GM21786 (cell line): ENCODE measurements at regions not wholly inside any gene's neighbourhood (a gene's known extent, or its start where the extent isn't known, plus 50 kb on each side); places are given as distances from the start of the nearest gene placed in this dataset.
"Not testable (repeated sequence)": the region's sequence is repeated elsewhere in the genome, so short reads cannot be mapped to it uniquely, and the experiment has no call there.

Experiments used
- ATAC-seq: cut with Tn5 transposase; IDR thresholded peaks from one replicate; pipeline ENCODE4 v1.9.1; 2021; ENCODE audit not compliant: unreplicated experiment

DNA sequence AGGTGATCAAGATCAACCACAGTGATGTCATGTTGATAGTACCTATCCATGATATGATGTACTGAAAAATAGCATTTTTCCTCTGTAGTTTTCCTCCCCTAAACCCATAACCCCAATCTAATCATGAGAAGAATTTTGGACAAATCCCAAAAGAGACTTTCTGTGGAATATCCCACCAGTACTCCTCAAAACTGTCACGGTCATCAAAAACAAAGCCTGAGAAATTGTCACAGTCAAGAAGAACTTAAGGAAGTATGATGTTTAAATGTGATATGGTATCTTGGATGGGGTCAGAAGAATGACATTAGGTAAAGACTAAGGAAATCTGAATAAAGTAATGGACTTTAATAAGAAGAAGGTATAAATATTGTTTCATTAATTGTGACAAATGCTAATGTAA, 248.8 kb downstream of the RMST start:
- no peak for ATAC-seq

DNA sequence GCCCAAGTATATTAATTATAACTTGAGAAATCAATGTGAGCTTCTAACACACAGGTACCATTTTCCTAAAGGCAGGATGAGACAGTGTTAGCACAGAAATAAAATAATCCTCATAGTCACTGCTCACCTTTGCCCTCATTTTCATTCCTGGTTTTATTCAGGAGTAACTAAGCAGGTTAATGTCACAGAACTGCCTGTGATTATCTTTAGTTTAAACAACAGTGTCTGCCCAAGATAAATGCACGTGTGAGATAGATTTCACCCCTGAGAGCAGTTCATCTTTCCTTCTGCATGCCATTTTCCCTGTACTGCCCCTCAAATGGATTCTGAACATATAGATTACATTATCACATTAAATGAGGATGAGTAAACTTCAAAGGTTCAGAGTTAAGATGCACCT, 250.7 kb downstream of the RMST start:
- no peak for ATAC-seq

DNA sequence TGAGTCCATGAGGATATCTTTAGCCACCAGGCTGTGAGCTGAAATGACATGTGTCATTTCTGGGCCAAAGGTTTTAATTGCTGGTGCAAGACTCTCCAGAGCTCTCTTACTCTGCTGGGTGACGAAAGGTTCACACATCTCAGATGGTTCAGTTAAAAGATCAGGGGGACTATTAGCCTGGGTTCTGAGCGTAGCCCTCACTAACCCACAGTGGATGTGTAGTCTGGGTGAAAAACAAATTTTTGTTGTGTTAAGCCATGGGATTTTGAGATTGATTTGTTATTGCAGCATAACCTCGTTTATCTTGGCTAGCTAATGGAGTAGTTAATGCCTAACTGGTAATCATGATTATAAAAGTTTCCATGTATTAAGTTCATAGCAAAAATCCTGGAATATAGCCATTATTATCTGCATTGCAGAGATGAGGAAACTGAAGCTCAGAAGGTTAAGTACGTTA, 251.5 kb downstream of the RMST start:
- no peak for ATAC-seq

DNA sequence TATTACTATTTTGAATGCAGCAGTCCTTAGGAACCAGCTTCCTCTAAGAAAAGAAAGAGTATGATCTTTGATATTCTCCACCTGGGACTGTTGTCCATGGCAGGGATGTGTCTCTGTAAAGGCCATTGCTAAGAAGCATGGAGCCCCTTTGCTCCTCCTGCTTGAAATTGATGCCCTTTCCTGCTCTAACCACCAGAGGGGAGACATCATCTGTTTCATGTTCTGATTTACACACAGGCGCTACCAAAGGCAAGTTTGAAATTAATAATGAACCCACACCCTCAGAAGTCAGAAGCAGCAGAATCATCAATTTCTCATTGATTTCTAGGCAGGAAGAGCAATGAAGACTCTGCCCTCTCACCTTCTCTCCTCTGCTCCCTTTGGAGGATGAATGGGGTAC, 253.8 kb downstream of the RMST start:
- no peak for ATAC-seq

DNA sequence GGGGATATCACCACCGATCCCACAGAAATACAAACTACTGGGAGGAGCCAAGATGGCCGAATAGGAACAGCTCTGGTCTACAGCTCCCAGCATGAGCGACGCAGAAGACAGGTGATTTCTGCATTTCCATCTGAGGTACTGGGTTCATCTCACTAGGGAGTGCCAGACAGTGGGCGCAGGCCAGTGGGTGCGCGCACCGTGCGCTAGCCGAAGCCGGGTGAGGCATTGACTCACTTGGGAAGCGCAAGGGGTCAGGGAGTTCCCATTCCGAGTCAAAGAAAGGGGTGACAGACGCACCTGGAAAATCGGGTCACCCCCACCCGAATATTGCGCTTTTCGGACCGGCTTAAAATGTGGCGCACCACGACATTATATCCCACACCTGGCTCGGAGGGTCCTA, 261.2 kb downstream of the RMST start:
- ATAC-seq, result not testable (repeated sequence)

DNA sequence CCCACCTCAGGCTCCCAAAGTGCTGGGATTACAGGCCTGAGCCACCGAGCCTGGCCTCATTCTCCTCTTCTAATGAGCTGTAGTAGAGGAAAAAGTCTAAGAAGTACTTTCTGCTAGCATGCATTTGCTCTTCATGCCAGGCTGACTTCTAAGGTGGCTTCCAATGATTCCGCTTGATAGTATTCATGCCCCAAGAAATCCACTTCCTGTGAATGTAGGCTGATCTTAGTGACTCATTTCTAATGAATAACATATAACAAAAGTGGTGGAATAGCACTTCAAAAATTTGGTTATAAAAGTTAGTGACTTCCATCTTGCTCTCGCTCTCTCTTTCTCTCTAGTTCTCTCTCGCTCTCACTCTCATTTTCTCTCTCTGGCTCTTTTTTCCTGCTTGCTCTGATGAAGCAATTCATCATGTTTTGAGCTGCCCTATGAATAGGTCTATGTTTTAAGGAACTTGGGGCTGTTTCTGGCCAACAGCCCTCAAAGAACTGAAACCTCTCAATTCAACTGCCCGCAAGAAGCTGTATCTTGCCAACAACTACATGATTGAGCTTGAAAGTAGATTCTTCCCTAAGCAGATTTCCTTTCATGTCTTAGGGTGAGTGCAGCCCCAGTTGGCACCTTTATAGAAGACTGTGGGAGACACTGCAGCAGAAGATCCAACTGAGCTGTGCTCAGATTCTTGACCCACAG, 282.9 kb downstream of the RMST start:
- no peak for ATAC-seq

DNA sequence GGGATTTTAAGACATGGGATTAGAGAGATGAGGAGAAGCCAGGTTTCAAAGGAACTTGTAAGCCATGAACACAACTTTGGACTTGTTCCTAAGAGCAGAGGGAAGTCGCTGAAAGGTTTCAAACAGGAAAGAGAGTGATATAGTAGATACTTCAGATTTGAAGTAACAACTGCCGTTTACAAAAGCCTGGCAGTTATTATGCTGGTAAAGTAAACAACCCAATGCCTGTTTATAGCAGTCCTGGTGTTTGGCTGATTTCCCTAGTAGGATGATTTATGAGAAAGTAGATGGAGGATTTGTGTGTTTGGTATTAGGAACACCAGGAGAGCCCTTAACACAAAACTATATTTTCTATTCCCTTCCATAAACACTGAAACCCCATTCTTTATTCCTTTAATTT, 285.7 kb downstream of the RMST start:
- no peak for ATAC-seq

DNA sequence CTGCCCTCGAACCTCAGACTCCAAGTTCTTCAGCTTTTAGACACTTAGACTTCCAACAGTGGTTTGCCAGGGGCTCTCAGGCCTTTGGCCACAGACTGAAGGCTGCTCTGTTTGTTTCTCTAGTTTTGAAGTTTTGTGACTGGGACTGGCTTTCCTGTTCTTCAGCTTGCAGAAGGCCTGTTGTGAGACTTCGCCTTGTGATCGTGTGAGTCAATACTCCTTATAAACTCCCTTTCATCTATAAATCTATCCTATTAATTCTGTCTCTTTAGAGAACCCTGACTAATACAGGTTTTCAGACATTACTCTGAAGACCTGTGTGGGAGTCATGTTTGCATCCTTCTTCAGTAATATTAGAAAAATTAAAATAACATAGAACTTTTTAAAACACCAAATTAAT, 289.1 kb downstream of the RMST start:
- ATAC-seq, result no peak

DNA sequence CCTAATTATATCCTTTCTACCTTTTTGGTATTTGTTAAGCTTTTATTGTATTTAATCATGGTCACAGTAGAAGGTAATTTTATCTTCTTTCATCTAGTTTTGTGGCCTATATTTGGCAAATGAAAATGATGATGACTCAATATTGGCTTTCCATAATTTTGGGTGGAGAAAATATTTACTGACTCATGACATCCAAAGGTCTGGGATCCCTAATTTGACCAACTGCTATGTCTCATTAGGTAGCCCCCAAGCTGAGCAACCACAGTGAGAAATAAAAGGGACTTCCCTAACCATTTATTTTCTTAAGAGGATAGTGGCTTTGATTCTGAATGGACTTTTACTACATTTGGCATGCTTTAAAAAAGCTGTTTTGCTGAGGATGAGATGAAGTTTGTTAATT, 289.5 kb downstream of the RMST start:
- ATAC-seq, result no peak

DNA sequence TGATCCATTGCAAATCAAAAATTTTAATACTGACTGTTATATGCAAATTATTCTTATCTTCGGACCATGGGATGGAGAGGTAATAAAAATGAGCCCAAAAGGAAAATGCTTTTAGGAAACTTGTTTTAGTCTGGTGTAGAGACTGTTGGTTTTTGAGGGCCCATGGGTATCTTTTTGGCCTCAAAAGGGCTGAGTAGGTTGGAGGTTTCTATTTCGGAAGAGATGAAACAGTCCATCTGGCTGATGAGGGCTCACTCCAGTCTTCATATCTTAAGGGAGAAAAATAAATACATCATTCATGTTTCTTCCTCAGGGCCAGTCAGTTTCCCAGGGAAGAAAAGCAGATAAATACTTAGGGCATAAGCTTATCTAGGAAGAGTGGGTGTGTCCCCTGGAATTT, 290.7 kb downstream of the RMST start:
- ATAC-seq, result no peak

DNA sequence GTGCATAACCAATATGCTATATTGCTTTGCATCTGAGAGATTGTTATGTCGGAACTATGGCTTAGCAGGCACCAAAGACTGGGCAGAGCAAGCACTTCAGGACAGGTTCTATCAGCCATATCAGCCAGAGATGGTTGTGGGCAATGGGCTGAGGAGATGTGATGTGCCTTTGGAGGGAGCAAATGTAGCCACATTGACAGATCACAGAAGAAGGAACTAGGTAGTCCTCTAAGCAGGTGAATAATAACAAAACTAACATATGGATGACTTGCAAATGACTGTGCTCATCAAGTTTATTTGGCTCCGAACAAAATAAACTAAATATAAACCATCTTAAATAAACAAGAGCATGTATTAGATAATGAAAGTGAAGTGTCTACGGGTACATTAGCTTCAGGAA, 291.7 kb downstream of the RMST start:
- no peak for ATAC-seq

DNA sequence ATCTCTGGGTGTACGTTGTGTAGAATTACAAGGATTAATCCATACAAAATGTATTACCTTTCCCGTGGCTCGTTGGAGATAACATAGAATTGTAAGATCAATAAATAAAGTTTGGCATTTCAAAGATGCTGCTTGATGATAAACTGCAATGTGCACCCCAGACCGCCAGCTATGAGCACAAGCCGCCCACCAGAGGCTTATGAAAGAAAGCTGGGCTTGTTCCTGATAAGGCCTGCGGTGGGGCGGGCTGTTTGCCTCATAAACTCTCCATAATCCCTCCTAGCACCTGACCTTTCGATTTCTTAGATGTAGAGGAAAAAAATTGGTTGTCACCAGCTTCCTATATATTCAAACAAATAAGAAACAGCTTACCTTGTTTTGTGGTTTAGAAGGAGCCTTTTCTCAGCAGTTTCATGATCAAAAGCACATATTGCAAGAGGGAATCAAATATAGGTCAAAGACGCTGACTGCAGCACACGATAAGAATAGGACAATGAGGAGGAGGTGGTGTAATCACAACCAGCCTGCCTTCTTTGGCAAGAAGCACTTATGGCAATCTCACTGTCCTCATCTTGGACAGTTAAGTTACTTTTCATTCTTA, 293.6 kb downstream of the RMST start:
- ATAC-seq, result no peak

DNA sequence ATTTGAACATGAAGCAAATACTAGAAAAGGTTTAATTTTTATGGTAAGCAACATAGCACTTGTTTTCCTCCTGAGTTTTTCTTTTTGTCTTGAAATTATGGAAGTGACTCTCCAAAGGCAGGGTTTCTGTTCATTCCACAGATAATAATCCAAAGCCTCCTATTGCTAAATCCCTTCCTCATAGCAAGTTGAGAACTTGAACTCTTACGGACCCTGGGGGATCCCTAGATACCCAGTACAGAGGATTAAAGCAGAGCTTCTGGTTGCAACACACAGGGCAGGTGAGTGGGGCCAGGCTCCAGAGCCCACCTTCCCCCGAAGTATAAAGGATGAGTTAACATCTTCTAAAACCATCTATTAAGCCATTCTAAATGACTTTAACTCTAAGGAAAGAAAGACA, 294.1 kb downstream of the RMST start:
- ATAC-seq, result no peak

DNA sequence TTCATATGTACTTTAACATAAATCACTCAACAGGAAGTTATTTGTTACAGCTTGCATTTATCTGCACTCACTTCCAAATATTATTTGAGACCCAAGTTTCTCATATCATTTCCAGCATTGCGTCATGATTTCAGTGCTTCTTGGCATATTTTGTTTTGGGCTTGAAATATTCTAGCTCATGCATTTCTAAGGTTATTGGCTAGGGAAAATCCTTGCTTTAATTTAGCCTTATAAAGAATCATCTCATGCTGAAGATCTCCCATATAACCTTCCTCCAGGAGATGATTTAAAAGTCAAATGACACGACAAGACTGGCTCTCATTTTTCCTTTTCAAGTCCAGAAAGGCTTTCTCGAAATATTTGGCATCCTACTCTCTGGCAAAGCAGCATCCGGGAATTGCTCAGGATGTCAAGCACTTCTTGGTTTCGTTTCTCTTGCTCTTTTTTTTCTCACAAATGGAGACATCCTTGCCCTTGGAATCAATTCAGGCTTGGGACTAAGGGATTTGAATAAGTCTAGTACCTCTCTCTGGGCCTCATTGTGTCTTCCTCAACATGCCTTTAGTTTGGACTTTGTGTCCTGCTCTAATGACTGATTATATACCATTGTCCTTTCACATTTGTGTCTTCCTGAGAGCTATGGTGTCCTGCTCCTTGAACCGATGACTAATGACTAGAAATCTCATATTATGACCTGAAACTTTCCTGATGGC, 295.0 kb downstream of the RMST start:
- no peak for ATAC-seq

DNA sequence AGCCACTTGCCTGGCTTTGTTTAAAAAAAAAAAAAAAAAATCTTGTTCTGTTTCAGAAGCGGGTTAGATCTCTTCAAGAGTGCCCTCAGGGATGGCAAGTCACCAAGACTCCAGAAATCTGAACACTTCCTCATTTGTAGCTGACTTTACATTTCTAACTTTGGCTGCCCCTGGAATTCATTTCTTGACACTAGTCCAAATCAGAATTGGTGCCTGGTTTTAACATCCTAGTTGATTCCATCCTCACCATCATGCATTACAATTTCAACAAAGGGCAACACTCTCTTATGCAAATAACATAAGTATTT, 295.5 kb downstream of the RMST start:
- ATAC-seq, result no peak

DNA sequence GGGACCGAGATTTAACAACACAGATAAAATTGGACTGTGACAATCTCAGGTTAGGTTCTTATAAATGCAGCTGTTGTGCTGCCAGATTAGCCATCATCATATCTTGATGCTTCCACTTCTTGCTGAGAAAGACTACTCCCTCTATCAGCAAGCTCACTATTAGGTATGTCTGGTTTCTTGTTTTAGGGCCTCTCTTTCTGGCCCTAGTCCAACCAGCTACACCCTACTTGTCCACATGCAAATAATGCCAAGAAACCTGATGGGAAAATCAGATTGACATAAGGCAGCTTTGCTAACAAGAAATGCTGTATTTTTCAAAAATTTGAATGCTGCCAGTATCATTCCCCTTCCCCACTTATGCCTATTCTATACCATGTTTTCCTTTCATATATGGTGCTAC, 296.0 kb downstream of the RMST start:
- ATAC-seq, result no peak

DNA sequence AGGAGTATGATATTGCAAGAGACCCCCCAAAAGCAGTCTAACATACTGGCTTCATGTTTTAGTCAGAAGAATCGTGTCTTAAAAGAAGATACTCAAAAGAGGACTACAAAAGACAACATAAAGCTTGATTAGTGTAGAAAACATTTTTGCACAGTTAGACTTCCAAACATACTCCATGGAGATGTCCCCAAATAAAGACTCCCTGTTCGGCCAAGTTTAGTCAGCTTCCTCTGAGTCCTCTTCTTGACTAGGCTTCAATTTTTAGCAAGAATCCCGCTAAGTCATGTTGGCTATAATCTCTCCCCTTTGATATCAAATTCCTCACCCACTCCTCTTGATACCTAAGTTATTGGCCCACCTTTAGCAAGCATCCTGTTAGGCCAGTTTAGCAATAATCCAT, 298.0 kb downstream of the RMST start:
- no peak for ATAC-seq

DNA sequence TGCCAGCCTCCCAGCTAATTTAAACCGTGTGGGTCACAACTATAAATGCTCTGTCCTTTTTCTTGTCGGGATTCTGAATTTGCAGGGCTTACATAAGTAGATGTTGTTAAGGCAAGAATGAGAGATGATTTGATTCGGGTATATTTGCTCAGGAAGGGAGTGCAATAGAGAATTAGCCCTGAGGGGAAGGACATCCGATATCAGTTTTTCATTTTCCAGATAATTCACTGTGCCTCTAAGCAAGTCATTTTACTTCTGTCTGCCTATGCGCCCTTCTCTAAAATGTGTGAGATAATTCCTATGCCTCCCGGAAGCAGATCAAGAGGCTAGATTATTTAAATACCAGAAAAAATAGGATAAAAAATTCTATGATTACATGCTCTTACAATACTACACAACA, 300.5 kb downstream of the RMST start:
- no peak for ATAC-seq

DNA sequence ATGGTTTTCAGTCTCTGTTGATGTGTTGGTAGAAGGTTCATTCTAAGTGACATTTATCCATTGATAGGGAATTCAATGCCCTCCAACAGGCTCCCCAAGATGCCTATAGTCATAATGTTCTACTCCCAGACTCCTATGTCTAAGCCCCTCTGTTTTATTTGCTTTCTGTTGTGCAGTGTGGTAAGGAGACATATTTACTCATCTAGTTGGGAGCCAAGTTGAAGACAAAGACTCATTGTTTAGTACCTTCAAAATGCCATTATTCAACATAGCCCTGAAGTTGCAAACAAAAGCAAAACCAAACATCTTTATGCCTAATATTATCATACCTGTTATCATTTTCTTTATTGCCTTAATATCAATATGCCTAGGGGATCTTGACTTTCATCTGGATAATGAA, 302.1 kb downstream of the RMST start:
- no peak for ATAC-seq

DNA sequence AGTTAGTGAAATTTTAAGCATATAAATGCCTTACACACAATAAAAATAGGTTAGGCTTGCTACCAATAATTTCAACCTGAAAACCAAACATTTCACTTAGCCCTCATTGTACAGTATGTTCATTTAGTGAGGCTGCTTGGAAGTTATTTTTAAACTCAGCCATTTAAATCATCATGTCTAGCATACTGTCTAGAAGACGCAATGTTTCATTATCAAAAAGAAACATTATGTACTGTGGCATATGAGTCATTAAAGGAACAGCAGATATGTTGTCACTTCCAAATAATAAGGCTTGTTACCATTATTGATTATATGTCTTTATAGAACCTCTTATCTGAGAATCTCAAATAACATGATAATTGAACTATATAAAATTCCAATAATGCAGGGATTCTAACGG, 304.7 kb downstream of the RMST start:
- ATAC-seq, result no peak

DNA sequence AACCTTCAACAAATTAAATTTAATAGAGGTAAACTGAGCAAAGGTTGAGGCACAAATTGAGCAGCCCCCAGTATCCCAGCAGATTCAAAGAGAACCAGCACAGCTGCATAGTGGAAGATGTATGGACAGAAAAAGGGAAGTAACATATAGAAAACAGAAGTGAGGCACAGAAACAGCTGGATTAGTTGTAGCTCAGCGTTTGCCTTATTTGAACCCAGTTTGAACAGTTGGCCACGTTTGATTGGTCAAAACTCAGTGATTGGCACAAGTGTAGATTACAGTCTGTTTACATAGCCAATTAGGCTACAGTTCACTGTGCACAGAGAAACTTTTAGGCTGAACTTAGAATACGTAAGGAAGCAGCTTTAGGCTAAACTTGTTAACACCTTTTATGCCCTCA, 315.5 kb downstream of the RMST start:
- ATAC-seq, result no peak

DNA sequence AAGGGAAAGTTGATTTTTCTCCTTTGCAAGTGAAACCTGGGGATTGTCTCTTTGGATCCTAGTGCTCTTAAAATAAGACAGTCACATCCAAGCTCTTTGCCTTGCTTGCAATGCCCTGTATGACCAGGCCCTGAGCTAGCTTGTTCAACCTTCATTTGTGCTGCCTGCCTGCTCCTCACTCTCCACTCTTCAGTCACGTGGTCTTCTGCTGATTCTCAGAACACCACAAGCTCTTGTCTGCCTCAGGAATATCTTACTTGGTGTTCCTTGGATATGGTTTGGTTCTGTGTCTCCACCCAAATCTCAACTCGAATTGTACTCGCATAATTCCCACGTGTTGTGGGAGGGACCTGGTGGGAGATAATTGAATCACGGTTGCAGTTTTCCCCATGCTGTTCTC, 318.7 kb downstream of the RMST start:
- no peak for ATAC-seq

DNA sequence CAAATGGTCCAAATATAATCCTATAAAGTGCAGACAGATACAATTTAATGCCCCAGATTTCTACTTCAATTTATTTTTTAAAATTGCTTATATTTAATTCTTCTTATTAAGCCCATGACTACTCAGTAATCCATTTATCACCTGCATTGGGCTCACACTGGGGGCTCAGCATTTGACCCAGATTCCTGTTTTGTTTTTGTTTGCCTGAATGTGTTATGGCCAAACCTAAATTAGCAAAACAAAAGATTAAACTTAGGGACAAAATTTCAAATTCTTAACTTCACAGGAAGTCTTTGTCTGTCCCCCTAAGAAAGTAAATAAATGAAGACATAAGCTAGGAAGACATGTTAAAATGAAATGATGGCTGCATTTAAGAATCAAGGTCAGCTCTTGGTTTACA, 322.3 kb downstream of the RMST start:
- no peak for ATAC-seq
